ENCODE measurements at regions not wholly inside any gene's neighbourhood (a gene's known extent, or its start where the extent isn't known, plus 50 kb on each side); places are given as distances from the start of the nearest gene placed in this dataset.

DNA sequence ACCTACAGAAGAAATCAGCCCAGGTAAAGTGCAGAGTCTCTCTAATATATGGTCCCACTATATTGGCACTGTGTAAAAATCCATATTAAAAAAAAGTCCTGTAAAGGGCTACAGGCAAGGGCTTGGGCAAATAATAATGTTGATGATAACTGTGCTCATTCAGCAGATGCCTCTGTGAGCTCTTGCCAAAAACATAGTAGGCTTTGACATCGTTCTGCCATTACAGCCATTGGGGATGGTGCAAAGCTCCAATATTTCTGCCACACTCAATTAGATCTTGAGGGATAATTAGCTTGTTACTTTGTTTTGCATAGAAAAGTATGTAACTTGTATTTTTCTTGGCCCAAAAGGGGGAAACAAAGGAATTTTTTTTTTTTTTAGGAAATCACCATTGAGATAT is 645.5 kb upstream of the FAM241A start:
- TF ChIP-seq JUND (IDR thresholded peaks at IDR 0.05; ENCODE audit: low read length) (no peak), CTCF (IDR thresholded peaks at IDR 0.05; ENCODE audit: control extremely low read depth in 1 of 3, insufficient read depth in 1 of 3, low read depth in 1 of 3, low read length in 3 of 3) (no peak), TBP (IDR thresholded peaks at IDR 0.05; ENCODE audit: low read depth, low read length) (no peak), EP300 (IDR thresholded peaks at IDR 0.05; ENCODE audit: borderline replicate concordance in 1 of 2, low read depth in 2 of 2, low read length in 2 of 2) (no peak)
